Tibial nerve (tissue), 4 donors: ENCODE measurements at regions not wholly inside any gene's neighbourhood (a gene's known extent, or its start where the extent isn't known, plus 50 kb on each side); places are given as distances from the start of the nearest gene placed in this dataset.

Experiments
- CTCF ChIP-seq, 5 experiments: fragments of 200-600 bp in 3 of 5; fragments of 450-650 bp in 2 of 5; sonication (generic) in 3 of 5; IDR thresholded peaks; one replicate each; pipeline ENCODE4 v1.5.1; 2016 to 2019; ENCODE audit warnings: antibody characterized with exemption in 5 of 5, mild to moderate bottlenecking in 3 of 5, moderate library complexity in 2 of 5
- EP300 ChIP-seq, 2 donors: sonication (generic); formaldehyde crosslinking; IDR thresholded peaks; one replicate each; pipeline ENCODE4 v1.6.1; 2017; ENCODE audit warnings: antibody characterized with exemption in 2 of 2, mild to moderate bottlenecking in 1 of 2
- POLR2A ChIP-seq, 2 donors: fragments of 450-650 bp; IDR thresholded peaks; one replicate each; pipeline ENCODE4 v1.6.1; 2017; ENCODE audit warnings: antibody characterized with exemption in 2 of 2, mild to moderate bottlenecking in 2 of 2, moderate library complexity in 2 of 2

- TF ChIP-seq POLR2A (IDR thresholded peaks at IDR 0.05) (no peak), CTCF (IDR thresholded peaks at IDR 0.05) (no peak), EP300 (IDR thresholded peaks at IDR 0.05) (no peak)
These were observed 61.7 kb upstream of the ATXN3L start for GRCh38 chrX:13381514-13381913.
